B cell (primary cell): ENCODE measurements at regions not wholly inside any gene's neighbourhood (a gene's known extent, or its start where the extent isn't known, plus 50 kb on each side); places are given as distances from the start of the nearest gene placed in this dataset.

Experiments
- ATAC-seq: fragments of 200-7000 bp; cut with Tn5 transposase; one replicate; pipeline ENCODE4 v1.10.0; 2021; ENCODE audit warnings: low read depth, mild to moderate bottlenecking, moderate number of reproducible peaks, moderate library complexity
- CTCF ChIA-PET: fragments of 350-600 bp; sonication (Branson Sonifier 250); formaldehyde crosslinking; loops from one replicate; lab custom pipeline; 2021; ENCODE audit warnings: antibody characterized with exemption, inconsistent platforms; lab: Charles Lee
- POLR2A ChIA-PET: fragments of 350-600 bp; sonication (Branson Sonifier 250); formaldehyde crosslinking; loops from one replicate; lab custom pipeline; 2021; ENCODE audit warnings: antibody characterized with exemption; lab: Charles Lee
- DNase-seq: peaks from one replicate; pipeline ENCODE4 v3.0.0; 2013
- H2AFZ ChIP-seq: 2 replicates; pipeline ENCODE4 v1.6.1; 2012; ENCODE audit warnings: mild to moderate bottlenecking, low read depth, low read length; ENCODE audit not compliant: insufficient read depth, poor library complexity, severe bottlenecking
- H3K27ac ChIP-seq, 2 donors: 1 replicate in 1 of 2; 2 replicates in 1 of 2; pipeline ENCODE4 v1.5.1; 2012 to 2013; ENCODE audit warnings: low read length in 2 of 2, mild to moderate bottlenecking in 2 of 2, moderate library complexity in 1 of 2
- H3K27me3 ChIP-seq, 4 experiments: fragments of 200-600 bp in 1 of 4; sonication (generic) in 1 of 4; replicated peaks in 1 of 4; 1 replicate in 2 of 4; 2 replicates in 2 of 4; pipeline versions ENCODE4 v1.6.1 to v1.7.0; 2013 to 2016; ENCODE audit warnings: low read length in 3 of 4, mild to moderate bottlenecking in 2 of 4, mixed read lengths in 1 of 4, moderate library complexity in 1 of 4; ENCODE audit not compliant: insufficient read depth in 4 of 4, control insufficient read depth in 3 of 4; ENCODE audit errors: control extremely low read depth in 1 of 4
- H3K36me3 ChIP-seq, 2 experiments: replicated peaks in 1 of 2; 1 replicate in 1 of 2; 2 replicates in 1 of 2; pipeline versions ENCODE4 v1.6.1 to v1.7.1; 2013; ENCODE audit warnings: low read length in 1 of 2; ENCODE audit not compliant: insufficient read depth in 2 of 2, control insufficient read depth in 1 of 2; ENCODE audit errors: control extremely low read depth in 1 of 2, extremely low read depth in 1 of 2
- H3K4me1 ChIP-seq, 2 donors: fragments of 200-600 bp in 1 of 2; sonication (generic) in 1 of 2; 1 replicate in 1 of 2; 2 replicates in 1 of 2; pipeline versions ENCODE4 v1.5.1 to v1.6.1; 2013 to 2017; ENCODE audit warnings: low read length in 2 of 2; ENCODE audit not compliant: control insufficient read depth in 2 of 2, insufficient read depth in 2 of 2
- H3K4me2 ChIP-seq: replicated peaks from 2 replicates; pipeline ENCODE3; 2012; ENCODE audit warnings: mild to moderate bottlenecking, low read depth, low read length; ENCODE audit not compliant: poor library complexity, severe bottlenecking
- H3K4me3 ChIP-seq, 5 experiments: fragments of 200-600 bp in 1 of 5; sonication (generic) in 1 of 5; 1 replicate in 3 of 5; 2 replicates in 2 of 5; pipeline versions ENCODE4 v1.5.1 to v1.7.0; 2011 to 2016; ENCODE audit warnings: low read length in 4 of 5, mild to moderate bottlenecking in 4 of 5, low read depth in 2 of 5, control low read depth in 1 of 5, moderate library complexity in 1 of 5; ENCODE audit not compliant: insufficient read depth in 1 of 5; ENCODE audit errors: control extremely low read depth in 1 of 5, extremely low read depth in 1 of 5
- H3K79me2 ChIP-seq: fragments of 200-600 bp; sonication (generic); one replicate; pipeline ENCODE4 v1.6.0; 2016; ENCODE audit warnings: low read length; ENCODE audit not compliant: control insufficient read depth, insufficient read depth
- H3K9ac ChIP-seq: fragments of 200-600 bp; sonication (generic); 2 replicates; pipeline ENCODE4 v1.6.1; 2017; ENCODE audit warnings: mild to moderate bottlenecking, low read length, moderate library complexity
- H3K9me3 ChIP-seq, 3 donors: one replicate each; pipeline versions ENCODE4 v1.6.1 to v1.7.1; 2013; ENCODE audit warnings: low read length in 2 of 3; ENCODE audit not compliant: control insufficient read depth in 2 of 3, insufficient read depth in 1 of 3; ENCODE audit errors: control extremely low read depth in 1 of 3
- H4K20me1 ChIP-seq: 2 replicates; pipeline ENCODE4 v1.6.0; 2012; ENCODE audit warnings: mild to moderate bottlenecking, low read length; ENCODE audit not compliant: insufficient read depth, control insufficient read depth, poor library complexity, severe bottlenecking
- H3K27ac Mint-ChIP-seq: one replicate; pipeline ENCODE4 v1.8.0; 2021; ENCODE audit warnings: mixed read lengths
- H3K27me3 Mint-ChIP-seq: one replicate; pipeline ENCODE4 v1.8.0; 2021; ENCODE audit warnings: mixed read lengths
- H3K4me1 Mint-ChIP-seq: one replicate; pipeline ENCODE4 v1.8.0; 2021; ENCODE audit warnings: mixed read lengths
- H3K4me3 Mint-ChIP-seq: one replicate; pipeline ENCODE4 v1.8.0; 2021; ENCODE audit warnings: mixed read lengths
- H3K9me3 Mint-ChIP-seq: one replicate; pipeline ENCODE4 v1.8.0; 2022; ENCODE audit warnings: mixed read lengths; ENCODE audit not compliant: insufficient read depth
- EZH2 ChIP-seq: IDR thresholded peaks from 2 replicates; pipeline ENCODE4 v1.6.1; 2012; ENCODE audit warnings: borderline replicate concordance, low read depth, mild to moderate bottlenecking, moderate library complexity, low read length; ENCODE audit not compliant: insufficient read depth, poor library complexity, severe bottlenecking
- WGBS: methylation state at CpG from one replicate; pipeline ENCODE4 v1.1.5; 2013; ENCODE audit warnings: missing lambda C conversion rate; ENCODE audit not compliant: insufficient coverage; 5-methylcytosine and 5-hydroxymethylcytosine counted together
- intact Hi-C: fragments of 100-400 bp; cut with micrococcal nuclease; formaldehyde crosslinking; loops from one replicate; pipeline ENCODE4 v1.10.0; 2022
- TF ChIP-seq, protein P1 (sequence below): fragments of 200-600 bp; IDR thresholded peaks from one replicate; pipeline ENCODE4 v1.8.0; 2022; ENCODE audit warnings: antibody characterized with exemption, mild to moderate bottlenecking

DNA sequence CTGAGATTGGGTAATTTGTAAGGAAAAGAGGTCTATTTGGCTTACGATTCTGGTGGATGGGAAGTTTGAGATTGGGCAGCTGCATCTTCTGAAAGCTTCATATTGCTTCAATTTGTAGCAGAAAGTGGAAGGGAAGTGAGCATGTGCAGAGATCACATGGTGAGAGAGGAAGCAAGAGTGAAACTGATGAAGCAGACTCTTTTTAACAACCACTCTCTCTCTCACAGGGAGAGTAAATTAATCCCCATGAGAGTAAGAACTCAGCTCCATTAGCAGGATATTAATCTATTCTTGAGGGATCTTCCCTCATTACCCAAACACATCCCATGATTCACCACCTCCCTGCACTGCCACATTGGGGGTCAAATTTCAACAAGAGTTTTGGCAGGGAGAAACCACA, 298.5 kb upstream of the CELF4 start:
- WGBS, result 100% methylated on average over 1 of the region's 1 CpG
- no peak overlapping the region for H2AFZ ChIP-seq
- intact Hi-C loops, result no loop called here
- Mint-ChIP-seq H3K4me1 (no peaks in the 10 kb centered on the region), H3K27me3 (no peaks in the 10 kb centered on the region), H3K27ac (no peak overlapping the region), H3K4me3 (no peak overlapping the region), H3K9me3 (peaks cover 10% of the 10 kb centered on the region)
- H3K4me3 ChIP-seq, result no peak overlapping the region
- no peaks in the 10 kb centered on the region for H4K20me1 ChIP-seq
- no peak for TF ChIP-seq EZH2
- TF ChIP-seq, protein P1, sequence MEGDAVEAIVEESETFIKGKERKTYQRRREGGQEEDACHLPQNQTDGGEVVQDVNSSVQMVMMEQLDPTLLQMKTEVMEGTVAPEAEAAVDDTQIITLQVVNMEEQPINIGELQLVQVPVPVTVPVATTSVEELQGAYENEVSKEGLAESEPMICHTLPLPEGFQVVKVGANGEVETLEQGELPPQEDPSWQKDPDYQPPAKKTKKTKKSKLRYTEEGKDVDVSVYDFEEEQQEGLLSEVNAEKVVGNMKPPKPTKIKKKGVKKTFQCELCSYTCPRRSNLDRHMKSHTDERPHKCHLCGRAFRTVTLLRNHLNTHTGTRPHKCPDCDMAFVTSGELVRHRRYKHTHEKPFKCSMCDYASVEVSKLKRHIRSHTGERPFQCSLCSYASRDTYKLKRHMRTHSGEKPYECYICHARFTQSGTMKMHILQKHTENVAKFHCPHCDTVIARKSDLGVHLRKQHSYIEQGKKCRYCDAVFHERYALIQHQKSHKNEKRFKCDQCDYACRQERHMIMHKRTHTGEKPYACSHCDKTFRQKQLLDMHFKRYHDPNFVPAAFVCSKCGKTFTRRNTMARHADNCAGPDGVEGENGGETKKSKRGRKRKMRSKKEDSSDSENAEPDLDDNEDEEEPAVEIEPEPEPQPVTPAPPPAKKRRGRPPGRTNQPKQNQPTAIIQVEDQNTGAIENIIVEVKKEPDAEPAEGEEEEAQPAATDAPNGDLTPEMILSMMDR, result no peak
- H3K9ac ChIP-seq, result no peak overlapping the region
- DNase-seq (no peak), ATAC-seq (no peak)
- no peaks in the 10 kb centered on the region for H3K36me3 ChIP-seq
- no peak overlapping the region for H3K27ac ChIP-seq
- H3K79me2 ChIP-seq, result no peaks in the 10 kb centered on the region
- no peak overlapping the region for H3K4me2 ChIP-seq
- peaks cover 0 to 4% (median 0%) of the 10 kb centered on the region in 3 donors for H3K9me3 ChIP-seq
- no peaks in the 10 kb centered on the region for H3K27me3 ChIP-seq
- H3K4me1 ChIP-seq, result no peaks in the 10 kb centered on the region
- ChIA-PET POLR2A (no interaction called here), CTCF (no interaction called here)

DNA sequence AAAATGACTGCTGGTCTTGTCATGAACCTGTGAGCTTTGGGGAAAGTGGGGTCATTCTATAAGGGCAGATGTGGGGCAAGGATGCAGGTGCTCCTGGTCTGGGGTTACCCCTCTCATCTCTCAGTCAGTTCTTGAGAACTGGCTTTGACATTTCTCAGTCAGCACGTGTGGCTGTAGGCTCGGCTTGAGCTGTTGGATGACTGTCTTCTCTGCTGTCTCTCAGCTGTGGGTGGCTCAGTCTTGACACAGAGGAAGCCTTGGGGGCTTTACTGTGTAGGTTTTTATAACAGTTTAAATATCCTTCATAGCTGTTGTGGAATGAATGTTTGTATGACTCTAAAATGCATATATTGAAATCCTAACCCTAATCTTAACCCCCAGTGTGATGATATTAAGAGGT, 296.4 kb upstream of the CELF4 start:
- intact Hi-C loops, result no loop called here
- Histone ChIP-seq H2AFZ (no peak overlapping the region), H3K4me1 (no peaks in the 10 kb centered on the region), H3K27me3 (no peaks in the 10 kb centered on the region), H4K20me1 (no peaks in the 10 kb centered on the region), H3K4me3 (no peak overlapping the region), H3K4me2 (no peak overlapping the region), H3K9me3 (peaks cover 0 to 4% (median 0%) of the 10 kb centered on the region in 3 donors), H3K27ac (no peak overlapping the region), H3K79me2 (no peaks in the 10 kb centered on the region), H3K36me3 (no peaks in the 10 kb centered on the region), H3K9ac (no peak overlapping the region)
- DNase-seq (no peak), ATAC-seq (no peak)
- no peak for TF ChIP-seq EZH2
- TF ChIP-seq, protein P1, result no peak
- ChIA-PET CTCF (no interaction called here), POLR2A (no interaction called here)
- H3K27ac Mint-ChIP-seq, result no peak overlapping the region
- H3K9me3 Mint-ChIP-seq, result peaks cover 10% of the 10 kb centered on the region
- H3K4me3 Mint-ChIP-seq, result no peak overlapping the region
- no peaks in the 10 kb centered on the region for H3K4me1 Mint-ChIP-seq
- H3K27me3 Mint-ChIP-seq, result no peaks in the 10 kb centered on the region
- WGBS, result 65% methylated on average over 2 of the region's 2 CpGs
